ENCODE measurements at regions not wholly inside any gene's neighbourhood (a gene's known extent, or its start where the extent isn't known, plus 50 kb on each side); places are given as distances from the start of the nearest gene placed in this dataset.

DNA sequence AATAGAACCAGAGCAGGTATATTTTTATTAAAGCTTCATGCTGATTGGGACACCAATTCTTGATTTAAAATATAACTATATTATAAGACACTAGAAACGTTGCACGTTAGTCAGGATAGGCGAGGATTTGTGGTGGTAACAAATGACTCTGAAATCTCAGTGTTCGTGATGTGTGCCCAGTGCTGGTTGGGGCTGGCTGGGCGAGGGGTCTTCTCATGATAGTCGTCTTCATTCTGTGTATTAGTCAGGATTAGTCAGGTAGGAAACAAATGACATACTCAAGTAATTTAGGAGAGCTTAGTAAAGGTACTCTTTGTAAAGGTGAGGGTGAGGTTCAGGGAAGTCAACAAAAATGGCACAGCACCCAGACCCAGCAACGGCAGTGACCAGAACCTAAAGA lies 73.9 kb upstream of the HIF1A start:
- H3K9me3 ChIP-seq, result no peaks in the 10 kb centered on the region
- TF ChIP-seq, protein P1, sequence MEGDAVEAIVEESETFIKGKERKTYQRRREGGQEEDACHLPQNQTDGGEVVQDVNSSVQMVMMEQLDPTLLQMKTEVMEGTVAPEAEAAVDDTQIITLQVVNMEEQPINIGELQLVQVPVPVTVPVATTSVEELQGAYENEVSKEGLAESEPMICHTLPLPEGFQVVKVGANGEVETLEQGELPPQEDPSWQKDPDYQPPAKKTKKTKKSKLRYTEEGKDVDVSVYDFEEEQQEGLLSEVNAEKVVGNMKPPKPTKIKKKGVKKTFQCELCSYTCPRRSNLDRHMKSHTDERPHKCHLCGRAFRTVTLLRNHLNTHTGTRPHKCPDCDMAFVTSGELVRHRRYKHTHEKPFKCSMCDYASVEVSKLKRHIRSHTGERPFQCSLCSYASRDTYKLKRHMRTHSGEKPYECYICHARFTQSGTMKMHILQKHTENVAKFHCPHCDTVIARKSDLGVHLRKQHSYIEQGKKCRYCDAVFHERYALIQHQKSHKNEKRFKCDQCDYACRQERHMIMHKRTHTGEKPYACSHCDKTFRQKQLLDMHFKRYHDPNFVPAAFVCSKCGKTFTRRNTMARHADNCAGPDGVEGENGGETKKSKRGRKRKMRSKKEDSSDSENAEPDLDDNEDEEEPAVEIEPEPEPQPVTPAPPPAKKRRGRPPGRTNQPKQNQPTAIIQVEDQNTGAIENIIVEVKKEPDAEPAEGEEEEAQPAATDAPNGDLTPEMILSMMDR (IDR thresholded peaks at IDR 0.05), result no peak
- ATAC-seq (no peak), DNase-seq (no peak)
- intact Hi-C loops (cut with DNase I), result no loop called here
- H3K27me3 ChIP-seq (ENCODE audit: low read depth), result no peaks in the 10 kb centered on the region
- peaks cover 2% of the 10 kb centered on the region for H3K4me1 ChIP-seq
- no peak overlapping the region for H3K27ac ChIP-seq
- H3K4me3 ChIP-seq, result no peak overlapping the region
- H3K36me3 ChIP-seq, result no peaks in the 10 kb centered on the region

DNA sequence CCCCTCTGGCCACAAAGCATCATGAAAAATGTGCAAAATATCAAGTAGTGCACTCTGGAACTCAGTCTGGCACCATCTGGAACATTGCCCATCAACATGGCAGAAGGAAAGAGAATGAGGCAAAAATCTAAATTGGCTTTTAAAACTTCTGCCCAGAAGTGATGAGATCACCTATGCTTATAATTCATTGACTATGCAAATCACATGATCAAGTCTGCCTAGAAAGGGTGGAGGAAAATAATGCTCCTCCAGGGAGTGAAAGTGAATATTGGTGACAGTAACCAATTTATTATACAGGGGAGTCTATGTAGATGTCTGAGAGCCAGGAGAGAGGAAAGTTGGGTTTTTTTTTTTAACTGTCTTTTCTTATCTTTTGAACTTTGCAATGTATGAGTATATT lies 73.3 kb upstream of the HIF1A start:
- no peak for ATAC-seq
- Histone ChIP-seq H3K9me3 (no peaks in the 10 kb centered on the region), H3K27ac (no peak overlapping the region), H3K27me3 (ENCODE audit: low read depth) (no peaks in the 10 kb centered on the region), H3K36me3 (no peaks in the 10 kb centered on the region), H3K4me1 (no peaks in the 10 kb centered on the region), H3K4me3 (no peak overlapping the region)
- no peak for DNase-seq
- intact Hi-C loops (cut with DNase I), result no loop called here
- TF ChIP-seq, protein P1 (IDR thresholded peaks at IDR 0.05), result no peak

DNA sequence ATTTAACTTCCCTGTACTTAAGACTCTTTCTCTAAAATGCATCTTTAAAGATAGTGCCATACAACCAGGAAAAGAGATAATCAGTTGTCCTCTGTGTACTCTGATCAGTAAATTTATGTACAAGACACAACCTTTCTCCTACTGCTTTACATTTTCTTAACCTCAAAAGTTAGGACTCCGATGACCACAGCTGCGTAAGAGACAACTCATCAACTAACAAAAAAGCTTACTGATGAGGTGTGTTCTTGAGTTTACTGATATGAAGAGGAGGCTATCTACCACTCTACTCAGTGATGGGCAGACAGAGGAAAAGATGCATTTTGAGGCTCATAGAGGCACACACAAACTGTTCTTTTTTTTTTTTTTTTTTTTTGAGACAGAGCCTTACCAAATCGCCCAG lies 71.4 kb upstream of the HIF1A start:
- H3K27ac ChIP-seq, result no peak overlapping the region
- no peaks in the 10 kb centered on the region for H3K36me3 ChIP-seq
- no peaks in the 10 kb centered on the region for H3K9me3 ChIP-seq
- no peak for ATAC-seq
- TF ChIP-seq, protein P1 (IDR thresholded peaks at IDR 0.05), result no peak
- intact Hi-C loops (cut with DNase I), result no loop called here
- no peak overlapping the region for H3K4me3 ChIP-seq
- no peak for DNase-seq
- no peaks in the 10 kb centered on the region for H3K4me1 ChIP-seq
- no peaks in the 10 kb centered on the region for H3K27me3 ChIP-seq (ENCODE audit: low read depth)

DNA sequence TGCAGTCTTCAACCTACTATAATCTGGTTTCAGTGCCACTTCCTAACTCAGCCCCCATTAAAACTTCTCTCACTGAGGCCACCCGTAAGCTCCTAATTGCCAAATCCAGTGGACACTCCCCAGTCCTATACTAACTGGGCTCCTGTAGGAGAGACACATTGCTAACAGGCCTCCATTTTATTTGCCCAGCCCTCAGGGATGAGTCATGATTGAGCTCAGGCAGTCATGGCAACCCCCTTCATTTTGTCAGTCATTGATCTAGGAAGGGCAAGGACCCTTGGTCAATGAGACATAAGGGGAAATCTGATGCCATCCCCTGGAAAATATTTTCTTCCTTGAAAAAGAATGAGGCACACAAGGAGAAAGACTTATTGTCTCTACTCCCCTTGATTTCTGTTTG lies 70.1 kb upstream of the HIF1A start:
- Histone ChIP-seq H3K4me3 (no peak overlapping the region), H3K27ac (no peak overlapping the region), H3K36me3 (no peaks in the 10 kb centered on the region), H3K9me3 (no peaks in the 10 kb centered on the region), H3K27me3 (ENCODE audit: low read depth) (no peaks in the 10 kb centered on the region), H3K4me1 (no peaks in the 10 kb centered on the region)
- TF ChIP-seq, protein P1 (IDR thresholded peaks at IDR 0.05), result no peak
- DNase-seq, result no peak
- intact Hi-C loops (cut with DNase I), result no loop called here
- ATAC-seq, result no peak

DNA sequence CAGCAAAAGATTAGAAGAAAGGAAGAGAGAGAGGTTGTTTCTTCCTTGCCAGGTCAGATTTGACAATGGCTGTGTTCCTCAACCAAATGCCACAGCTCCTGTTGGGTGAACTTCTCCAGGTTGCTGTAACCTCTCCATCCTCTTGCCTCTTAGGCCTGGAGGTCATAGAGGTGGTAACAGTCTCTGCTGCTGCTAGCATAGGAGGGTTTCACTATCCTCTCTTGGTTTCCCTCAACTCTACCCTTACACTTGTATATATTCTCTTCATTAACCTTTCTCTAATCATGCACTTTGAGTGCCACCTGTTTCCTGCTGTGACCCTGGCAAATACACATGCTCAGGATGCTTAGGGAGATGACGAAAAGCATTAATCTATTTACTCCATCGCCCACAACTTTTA lies 67.7 kb upstream of the HIF1A start:
- Histone ChIP-seq H3K4me3 (no peak overlapping the region), H3K4me1 (no peaks in the 10 kb centered on the region), H3K27me3 (ENCODE audit: low read depth) (no peaks in the 10 kb centered on the region), H3K36me3 (no peaks in the 10 kb centered on the region), H3K9me3 (no peaks in the 10 kb centered on the region), H3K27ac (no peak overlapping the region)
- DNase-seq (no peak), ATAC-seq (no peak)
- TF ChIP-seq, protein P1 (IDR thresholded peaks at IDR 0.05), result no peak
- intact Hi-C loops (cut with DNase I), result no loop called here

Measured in lower lobe of right lung (tissue), 2 donors.